DMS 273 (cell line): ENCODE measurements at regions not wholly inside any gene's neighbourhood (a gene's known extent, or its start where the extent isn't known, plus 50 kb on each side); places are given as distances from the start of the nearest gene placed in this dataset.

Experiments
- DNase-seq: peaks from one replicate; lab custom pipeline; 2025; ENCODE audit not compliant: unreplicated experiment; lab: John Stamatoyannopoulos, UW

DNA sequence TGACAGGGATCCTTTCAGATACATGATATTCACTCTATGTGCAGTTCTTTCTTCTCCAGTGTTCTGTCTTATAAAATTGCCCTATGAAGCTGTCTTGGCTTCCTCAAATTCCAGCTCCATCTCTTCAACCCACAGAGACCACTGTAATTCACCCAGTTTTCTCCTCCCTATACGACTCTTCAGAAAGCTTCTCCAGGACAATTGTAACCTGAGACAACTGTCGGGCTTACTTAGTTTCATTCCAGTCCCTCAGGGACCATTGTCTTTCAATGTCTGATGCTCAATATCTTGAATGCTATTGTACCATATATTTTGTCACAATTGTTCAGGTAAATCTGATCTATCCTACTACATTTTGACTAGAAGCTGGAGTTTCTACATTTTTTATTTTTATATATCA is 345.3 kb downstream of the RPL10L start:
- no peak for DNase-seq

- no peak for DNase-seq
Observed at GRCh38 chr14:46300765-46301164, 350.8 kb downstream of the RPL10L start.

DNA sequence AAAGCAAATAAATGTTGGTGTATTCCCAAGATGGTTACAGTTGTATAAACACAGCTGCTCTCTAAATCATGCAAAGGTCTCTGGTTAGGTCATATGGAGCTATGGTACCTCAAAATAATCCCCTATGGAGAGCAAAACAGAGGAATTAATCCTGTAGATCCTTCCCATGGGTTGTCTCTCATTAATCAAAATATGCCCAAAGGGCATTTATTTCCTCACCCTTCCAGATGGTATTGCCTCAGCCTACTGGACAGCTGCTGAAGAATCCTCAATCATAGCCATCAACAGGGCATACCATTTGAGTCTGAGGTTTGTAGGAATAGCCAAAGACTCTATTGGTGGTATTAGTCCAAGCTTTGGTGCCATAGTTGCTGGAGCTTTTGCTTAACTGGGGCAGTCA is 360.9 kb downstream of the RPL10L start:
- no peak for DNase-seq

DNA sequence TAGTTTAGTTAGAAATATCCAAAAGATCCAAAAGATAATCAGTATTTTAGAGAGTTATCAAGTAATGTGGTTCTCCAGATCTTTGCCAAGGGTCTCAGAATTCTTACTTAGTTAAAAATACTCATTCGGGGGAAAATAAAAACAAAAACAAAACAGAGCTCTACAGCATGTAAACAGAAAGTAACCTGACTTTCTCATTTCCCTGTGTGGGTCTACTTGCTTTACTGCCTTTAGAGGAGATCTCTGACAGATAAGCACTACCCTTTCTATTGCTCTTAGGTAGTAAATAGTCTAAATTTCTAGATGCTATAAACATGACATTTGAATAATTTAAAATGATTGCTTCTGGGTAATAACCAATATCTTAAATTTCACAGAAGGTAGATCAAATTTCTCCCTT is 371.8 kb downstream of the RPL10L start:
- no peak for DNase-seq

GRCh38 chr14:46279327-46279726 is 372.3 kb downstream of the RPL10L start:
- DNase-seq: no peak

GRCh38 chr14:46259536-46259935 is 392.0 kb downstream of the RPL10L start:
- DNase-seq: peak; percentile 0

- DNase-seq: no peak
Observed at GRCh38 chr14:46256381-46256780, 395.2 kb downstream of the RPL10L start.

DNA sequence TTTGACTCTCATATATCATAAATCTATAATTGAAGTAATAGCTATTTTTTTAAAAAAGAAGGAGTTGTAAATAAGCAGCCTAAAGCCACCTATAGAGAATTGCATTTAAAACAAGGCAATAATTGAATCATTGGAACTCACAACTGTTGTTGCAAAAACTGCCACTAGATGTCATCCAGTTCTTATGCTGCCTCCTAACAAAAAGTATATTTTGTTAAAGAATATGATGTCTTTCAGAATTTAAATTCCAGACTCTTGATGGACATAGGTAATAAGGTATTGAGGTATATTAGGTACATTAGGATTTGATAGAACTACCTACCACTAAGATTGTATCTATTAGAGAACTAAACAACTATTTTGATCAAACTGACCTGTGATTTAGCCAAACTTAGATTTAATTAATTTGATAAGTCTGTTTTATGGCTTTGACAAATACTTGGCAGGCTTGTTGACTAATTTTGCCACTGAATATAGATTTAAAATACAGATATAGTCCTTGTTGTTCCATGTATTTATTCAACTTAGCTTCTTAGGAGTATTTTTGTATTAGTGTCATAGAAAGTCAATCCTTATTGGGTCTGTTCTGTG is 401.4 kb downstream of the RPL10L start:
- DNase-seq: peak; percentile 36

- DNase-seq: no peak
Observed at GRCh38 chr14:46248001-46248630, 403.5 kb downstream of the RPL10L start.

DNA sequence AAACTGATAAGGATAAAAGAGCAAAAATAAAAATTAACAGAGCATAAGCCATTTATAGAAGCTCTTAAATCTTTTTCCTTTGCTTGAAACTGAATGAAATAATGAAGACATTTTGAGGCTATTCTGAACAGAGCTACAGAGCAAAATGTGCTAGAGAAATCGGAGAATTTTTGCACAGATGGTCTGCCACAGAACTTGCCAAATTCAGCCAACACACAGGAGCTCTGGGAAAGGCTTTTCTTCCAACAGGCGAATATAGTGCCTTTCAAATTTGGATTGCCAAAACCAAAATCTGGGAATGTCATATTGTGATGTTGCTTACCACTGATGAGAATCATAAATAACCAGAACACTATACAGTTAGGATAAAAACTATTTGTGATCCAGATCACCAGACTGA is 406.3 kb downstream of the RPL10L start:
- DNase-seq: no peak

DNA sequence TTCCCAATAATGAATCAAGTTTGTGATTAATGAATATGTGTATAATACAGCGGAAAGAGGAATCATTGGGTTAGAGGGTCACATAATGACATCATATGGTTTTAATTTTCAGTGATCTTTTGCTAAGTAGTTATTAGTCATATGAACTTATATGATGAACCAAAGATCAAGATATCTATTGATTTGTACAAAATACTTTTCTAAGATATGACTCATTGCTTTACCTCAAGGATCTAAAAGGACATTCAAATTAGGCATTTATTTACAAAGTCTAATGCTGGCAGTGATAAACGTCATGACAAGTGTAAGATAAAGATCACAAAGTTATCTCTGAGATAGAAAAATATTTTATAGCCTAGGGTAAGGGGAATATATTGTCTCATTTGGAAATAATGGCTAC is 417.8 kb downstream of the RPL10L start:
- no peak for DNase-seq

DNA sequence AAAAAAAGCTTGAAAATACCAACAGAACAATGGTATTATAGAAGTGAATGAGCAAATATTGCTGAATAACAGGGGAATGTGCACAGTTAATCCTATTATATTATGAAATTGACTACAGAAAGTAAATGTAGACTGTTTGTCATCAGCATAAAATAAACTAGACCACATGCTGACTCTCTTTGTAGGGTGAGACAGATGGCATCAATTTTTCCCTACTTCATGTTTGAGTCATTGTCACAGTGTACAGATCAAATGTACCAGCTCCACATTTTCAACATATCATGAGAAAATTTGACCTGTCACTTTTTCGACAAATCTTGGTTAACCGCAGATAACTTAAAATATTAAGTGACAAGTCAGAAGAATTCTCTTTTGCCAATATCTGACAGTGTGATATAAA is 421.0 kb downstream of the RPL10L start:
- no peak for DNase-seq

- no peak for DNase-seq
Observed at GRCh38 chr14:46215801-46216200, 435.8 kb downstream of the RPL10L start.

- DNase-seq: no peak
Observed at GRCh38 chr14:46198676-46199075, 452.9 kb downstream of the RPL10L start.

DNA sequence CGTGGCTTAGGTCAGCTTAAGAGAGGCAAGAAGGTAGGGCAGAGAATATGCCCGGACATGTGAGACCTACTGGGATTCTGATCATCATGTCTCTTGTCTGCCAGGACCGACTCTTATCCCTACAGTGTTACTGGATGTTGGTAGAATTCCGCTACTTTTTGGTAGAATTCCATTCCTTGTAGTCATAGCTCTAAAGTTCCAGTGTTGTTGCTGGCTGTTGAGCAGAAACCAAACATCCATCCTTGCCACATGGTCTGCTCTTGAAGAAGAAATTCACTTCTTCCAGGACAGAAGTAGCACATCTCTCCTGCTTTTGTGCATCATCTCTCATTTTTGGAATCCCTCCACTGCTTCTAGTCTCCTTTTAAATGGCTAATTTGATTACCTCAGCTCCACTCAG is 453.7 kb downstream of the RPL10L start:
- DNase-seq: no peak
